ENCODE measurements at regions not wholly inside any gene's neighbourhood (a gene's known extent, or its start where the extent isn't known, plus 50 kb on each side); places are given as distances from the start of the nearest gene placed in this dataset.

GRCh38 chr10:4473977-4474376 lies 352.0 kb upstream of the AKR1E2 start:
- TF ChIP-seq CTCF (IDR thresholded peaks at IDR 0.05): no peak
- TF ChIP-seq SIN3A (IDR thresholded peaks at IDR 0.05; ENCODE audit: borderline replicate concordance, insufficient read depth, low read depth, low read length): no peak
- TF ChIP-seq POLR2AphosphoS5 (IDR thresholded peaks at IDR 0.05; ENCODE audit: low read depth, low read length): no peak

Measured in Panc1 (cell line).